Kidney (tissue), 13 donors: ENCODE measurements at regions not wholly inside any gene's neighbourhood (a gene's known extent, or its start where the extent isn't known, plus 50 kb on each side); places are given as distances from the start of the nearest gene placed in this dataset.

Experiments used
- DNase-seq, 5 donors: peaks; one replicate each; pipeline ENCODE4 v3.0.0-alpha.2; 2013 to 2020
- FAIRE-seq: peaks from 2 replicates; lab custom pipeline; 2012; peaks lifted over from hg19 to GRCh38; lab: Jason Lieb, UNC
- H3K27ac ChIP-seq, 2 donors: one replicate each; pipeline ENCODE4 v1.7.0; 2013; ENCODE audit warnings: low read depth in 2 of 2, low read length in 2 of 2, inconsistent platforms in 1 of 2
- H3K27me3 ChIP-seq: one replicate; pipeline ENCODE4 v1.7.1; 2013; ENCODE audit warnings: low read length, inconsistent platforms; ENCODE audit not compliant: control insufficient read depth, insufficient read depth
- H3K36me3 ChIP-seq, 3 donors: one replicate each; pipeline versions ENCODE4 v1.7.0 to v1.7.1; 2013; ENCODE audit warnings: low read length in 3 of 3, control low read depth in 1 of 3, inconsistent platforms in 1 of 3; ENCODE audit not compliant: insufficient read depth in 3 of 3, control insufficient read depth in 2 of 3
- H3K4me1 ChIP-seq, 3 donors: one replicate each; pipeline versions ENCODE4 v1.7.0 to v1.7.1; 2013; ENCODE audit warnings: low read length in 3 of 3, inconsistent platforms in 1 of 3, low read depth in 1 of 3; ENCODE audit not compliant: control insufficient read depth in 2 of 3, insufficient read depth in 2 of 3
- H3K4me3 ChIP-seq, 3 donors: one replicate each; pipeline versions ENCODE4 v1.7.0 to v1.8.1; 2013; ENCODE audit warnings: low read length in 3 of 3, control low read depth in 1 of 3, inconsistent platforms in 1 of 3
- H3K9ac ChIP-seq, 3 donors: one replicate each; pipeline versions ENCODE4 v1.7.0 to v1.7.1; 2013; ENCODE audit warnings: low read length in 3 of 3, control low read depth in 1 of 3, inconsistent platforms in 1 of 3
- H3K9me3 ChIP-seq, 3 donors: one replicate each; pipeline versions ENCODE4 v1.7.0 to v1.7.1; 2013; ENCODE audit warnings: low read length in 3 of 3, control low read depth in 1 of 3, inconsistent platforms in 1 of 3; ENCODE audit not compliant: control insufficient read depth in 2 of 3, insufficient read depth in 1 of 3
- CTCF ChIP-seq: IDR thresholded peaks from 3 replicates; pipeline ENCODE4 v1.5.1; 2012; ENCODE audit warnings: mild to moderate bottlenecking, moderate library complexity, borderline replicate concordance; ENCODE audit not compliant: insufficient read depth; ENCODE audit errors: extremely low read depth
- intact Hi-C: fragments of 100-400 bp; cut with DNase I; formaldehyde crosslinking; loops from one replicate; pipeline ENCODE4 v1.11.1; 2022
- donor health status: control.
- donor health status: control.
- donor health status: control.
- donor health status: control.
- donor health status: control.
- donor health status: DM: yes; HTN: yes; CAD: no.
- donor health status: Normal renal cell carcinoma (clear cell type).

DNA sequence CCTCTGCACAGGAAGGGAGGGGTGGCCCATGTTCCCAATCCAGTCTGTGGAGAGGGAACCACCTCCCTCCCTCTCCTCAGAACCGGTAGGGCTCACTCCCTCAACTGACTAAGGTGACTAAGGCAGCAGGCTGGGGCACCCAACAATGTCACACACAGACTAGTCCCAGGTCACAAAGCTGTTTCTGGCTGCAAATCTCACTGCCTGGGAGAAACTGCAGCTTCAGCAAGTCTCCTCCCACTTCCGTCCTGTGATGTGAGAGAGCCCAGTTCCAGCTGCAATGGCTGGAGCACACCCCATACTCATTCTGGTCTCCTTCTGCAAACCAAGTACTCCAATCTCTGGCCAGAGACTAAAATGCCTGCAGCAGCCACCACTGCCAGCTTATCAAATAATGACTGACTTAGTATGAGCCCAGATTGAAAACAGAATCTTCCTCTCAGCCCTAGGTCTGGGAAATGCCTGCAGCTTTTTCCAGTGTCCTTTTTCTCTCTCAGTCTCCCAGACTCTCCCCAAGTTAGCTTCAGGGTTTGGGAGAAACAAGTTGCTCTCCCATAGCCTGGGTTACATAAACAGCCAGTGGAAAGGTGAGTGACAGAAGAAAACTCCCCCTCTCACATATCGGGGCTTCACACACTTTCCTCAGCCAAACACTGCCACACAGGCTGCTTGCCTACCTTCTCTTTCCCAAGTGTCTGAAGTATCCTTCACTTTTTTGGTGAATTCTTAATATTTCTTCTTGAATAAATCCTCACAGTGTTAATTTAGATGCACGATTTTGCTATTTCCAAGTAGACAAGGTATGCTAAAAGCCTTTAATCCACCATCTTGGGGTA, 247.4 kb upstream of the RASA1 start:
- no peak overlapping the region for H3K27ac ChIP-seq
- H3K27me3 ChIP-seq, result no peaks in the 10 kb centered on the region
- no peaks in the 10 kb centered on the region for H3K9me3 ChIP-seq
- H3K36me3 ChIP-seq, result no peaks in the 10 kb centered on the region
- H3K9ac ChIP-seq, result no peak overlapping the region
- intact Hi-C loops, result no loop called here
- peak in 4 of 5 donors; percentile 24 to 59 (median 48) for DNase-seq
- no peak for FAIRE-seq
- peaks cover 0 to 7% (median 0%) of the 10 kb centered on the region in 3 donors for H3K4me1 ChIP-seq
- TF ChIP-seq CTCF, result no peak
- H3K4me3 ChIP-seq, result peak overlapping the region in 2 of 3 donors; percentile 25 to 27

DNA sequence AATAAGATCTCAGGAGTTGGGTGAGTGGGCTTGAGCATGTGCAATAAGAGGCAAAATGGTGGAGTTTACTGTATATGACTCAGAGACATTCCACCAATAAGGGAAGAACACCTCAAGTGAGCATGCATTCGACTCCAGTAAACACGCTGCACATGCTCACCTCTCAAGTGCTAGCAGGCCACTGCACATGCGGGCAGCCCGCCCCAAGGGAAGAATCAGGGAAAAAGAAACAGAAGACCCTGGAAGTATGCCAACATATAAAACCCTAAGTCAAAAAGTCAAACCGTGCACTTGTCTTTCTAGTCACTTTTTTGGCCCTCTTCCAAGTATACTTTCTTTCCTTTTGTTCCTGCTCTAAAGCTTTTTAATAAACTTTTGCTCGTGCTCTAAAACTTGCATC, 245.3 kb upstream of the RASA1 start:
- TF ChIP-seq CTCF, result no peak
- Histone ChIP-seq H3K27ac (no peak overlapping the region), H3K9ac (no peak overlapping the region), H3K27me3 (no peaks in the 10 kb centered on the region), H3K4me3 (no peak overlapping the region), H3K9me3 (no peaks in the 10 kb centered on the region), H3K36me3 (no peaks in the 10 kb centered on the region), H3K4me1 (peaks cover 0 to 7% (median 0%) of the 10 kb centered on the region in 3 donors)
- intact Hi-C loops, result no loop called here
- FAIRE-seq (no peak), DNase-seq (no peak)

- Histone ChIP-seq H3K4me3 (no peak overlapping the region), H3K9ac (no peak overlapping the region), H3K36me3 (no peaks in the 10 kb centered on the region), H3K9me3 (no peaks in the 10 kb centered on the region), H3K27ac (no peak overlapping the region), H3K4me1 (no peaks in the 10 kb centered on the region), H3K27me3 (no peaks in the 10 kb centered on the region)
- DNase-seq (no peak), FAIRE-seq (no peak)
- intact Hi-C loops, result no loop called here
- no peak for TF ChIP-seq CTCF
Measured at GRCh38 chr5:87027570-87027969, 240.1 kb upstream of the RASA1 start.

GRCh38 chr5:87029951-87030350, 237.7 kb upstream of the RASA1 start:
- Histone ChIP-seq H3K27ac (no peak overlapping the region), H3K9me3 (no peaks in the 10 kb centered on the region), H3K4me3 (no peak overlapping the region), H3K27me3 (no peaks in the 10 kb centered on the region), H3K36me3 (no peaks in the 10 kb centered on the region), H3K9ac (no peak overlapping the region), H3K4me1 (no peaks in the 10 kb centered on the region)
- intact Hi-C loops, result no loop called here
- DNase-seq (no peak), FAIRE-seq (no peak)
- no peak for TF ChIP-seq CTCF
